ENCODE measurements at regions not wholly inside any gene's neighbourhood (a gene's known extent, or its start where the extent isn't known, plus 50 kb on each side); places are given as distances from the start of the nearest gene placed in this dataset.

DNA sequence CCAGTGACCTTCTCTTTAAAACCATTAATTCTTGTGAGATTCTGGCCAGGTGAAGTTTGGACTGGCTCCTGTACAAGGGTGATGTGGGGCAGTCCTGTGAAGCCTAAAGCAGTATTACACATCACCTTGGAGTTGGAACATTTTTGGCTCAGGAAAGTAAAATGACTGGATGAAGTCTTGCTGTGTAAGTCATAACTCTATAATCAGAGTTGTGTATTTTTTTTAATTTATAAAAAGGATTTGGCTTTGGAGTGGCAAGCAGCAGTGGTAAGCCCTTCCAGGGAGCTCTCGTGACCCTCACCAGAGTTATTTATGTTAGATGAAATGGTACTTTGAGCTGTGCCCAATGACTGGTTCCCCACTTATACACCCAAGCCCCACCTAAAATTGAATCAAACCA is 331.2 kb upstream of the DCBLD2 start:
- TF ChIP-seq POLR2A (IDR thresholded peaks at IDR 0.05) (no peak), POLR2AphosphoS5 (IDR thresholded peaks at IDR 0.05; ENCODE audit: insufficient read depth in 1 of 2, low read depth in 1 of 2) (no peak)
- TF ChIP-seq, protein P1, sequence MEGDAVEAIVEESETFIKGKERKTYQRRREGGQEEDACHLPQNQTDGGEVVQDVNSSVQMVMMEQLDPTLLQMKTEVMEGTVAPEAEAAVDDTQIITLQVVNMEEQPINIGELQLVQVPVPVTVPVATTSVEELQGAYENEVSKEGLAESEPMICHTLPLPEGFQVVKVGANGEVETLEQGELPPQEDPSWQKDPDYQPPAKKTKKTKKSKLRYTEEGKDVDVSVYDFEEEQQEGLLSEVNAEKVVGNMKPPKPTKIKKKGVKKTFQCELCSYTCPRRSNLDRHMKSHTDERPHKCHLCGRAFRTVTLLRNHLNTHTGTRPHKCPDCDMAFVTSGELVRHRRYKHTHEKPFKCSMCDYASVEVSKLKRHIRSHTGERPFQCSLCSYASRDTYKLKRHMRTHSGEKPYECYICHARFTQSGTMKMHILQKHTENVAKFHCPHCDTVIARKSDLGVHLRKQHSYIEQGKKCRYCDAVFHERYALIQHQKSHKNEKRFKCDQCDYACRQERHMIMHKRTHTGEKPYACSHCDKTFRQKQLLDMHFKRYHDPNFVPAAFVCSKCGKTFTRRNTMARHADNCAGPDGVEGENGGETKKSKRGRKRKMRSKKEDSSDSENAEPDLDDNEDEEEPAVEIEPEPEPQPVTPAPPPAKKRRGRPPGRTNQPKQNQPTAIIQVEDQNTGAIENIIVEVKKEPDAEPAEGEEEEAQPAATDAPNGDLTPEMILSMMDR (IDR thresholded peaks at IDR 0.05), result no peak
